Endodermal cell (in vitro differentiated cells): ENCODE measurements at regions not wholly inside any gene's neighbourhood (a gene's known extent, or its start where the extent isn't known, plus 50 kb on each side); places are given as distances from the start of the nearest gene placed in this dataset.
A peak's percentile ranks its signal among the peaks of the same experiment; 100 is the strongest.

Source experiments
- DNase-seq: peaks from one replicate; pipeline ENCODE4 v3.0.0-alpha.2; 2017
- H3K27ac ChIP-seq: 2 replicates; pipeline ENCODE4 v1.5.1; 2013; ENCODE audit warnings: mild to moderate bottlenecking, low read depth, low read length, moderate library complexity
- H3K27me3 ChIP-seq: 2 replicates; pipeline ENCODE4 v1.6.1; 2013; ENCODE audit warnings: mild to moderate bottlenecking, low read length, moderate library complexity; ENCODE audit not compliant: insufficient read depth, control insufficient read depth, poor library complexity, severe bottlenecking
- H3K36me3 ChIP-seq: 2 replicates; pipeline ENCODE4 v1.7.0; 2013; ENCODE audit warnings: mild to moderate bottlenecking, low read length, moderate library complexity; ENCODE audit not compliant: control insufficient read depth, insufficient read depth
- H3K4me1 ChIP-seq: one replicate; pipeline ENCODE4 v1.7.0; 2013; ENCODE audit warnings: low read length; ENCODE audit not compliant: control insufficient read depth, insufficient read depth
- H3K4me3 ChIP-seq: 2 replicates; pipeline ENCODE4 v1.5.1; 2013; ENCODE audit warnings: mild to moderate bottlenecking, low read length, moderate library complexity
- H3K9ac ChIP-seq: 2 replicates; pipeline ENCODE4 v1.6.1; 2013; ENCODE audit warnings: mild to moderate bottlenecking, low read length, moderate library complexity; ENCODE audit not compliant: poor library complexity, severe bottlenecking; ENCODE audit errors: extremely low read depth
- H3K9me3 ChIP-seq: 2 replicates; pipeline ENCODE4 v1.6.1; 2013; ENCODE audit warnings: mild to moderate bottlenecking, low read length, moderate library complexity; ENCODE audit not compliant: control insufficient read depth
- H3K27ac Mint-ChIP-seq: 2 replicates; pipeline ENCODE4 v1.8.0; 2020; ENCODE audit warnings: mixed read lengths
- H3K27me3 Mint-ChIP-seq: 2 replicates; pipeline ENCODE4 v1.8.0; 2021; ENCODE audit warnings: mild to moderate bottlenecking, mixed read lengths; ENCODE audit not compliant: insufficient read depth
- H3K36me3 Mint-ChIP-seq: 2 replicates; pipeline ENCODE4 v1.8.0; 2020; ENCODE audit warnings: low read depth, mixed read lengths
- H3K4me1 Mint-ChIP-seq: 2 replicates; pipeline ENCODE4 v1.8.0; 2020; ENCODE audit warnings: mixed read lengths
- H3K4me3 Mint-ChIP-seq: 2 replicates; pipeline ENCODE4 v1.8.0; 2020; ENCODE audit warnings: mild to moderate bottlenecking, moderate library complexity, mixed read lengths
- H3K9me3 Mint-ChIP-seq: 2 replicates; pipeline ENCODE4 v1.8.0; 2020; ENCODE audit warnings: mild to moderate bottlenecking, mixed read lengths
- WGBS, 2 experiments: methylation state at CpG; one replicate each; pipeline versions ENCODE4 v1.1.5 to v1.1.7; 2013; ENCODE audit warnings: missing lambda C conversion rate in 2 of 2, mixed read lengths in 1 of 2; ENCODE audit not compliant: insufficient coverage in 1 of 2, insufficient read length in 1 of 2; 5-methylcytosine and 5-hydroxymethylcytosine counted together
- TF ChIP-seq, protein P1 (sequence below): fragments of 200-600 bp; sonication (generic); conservative IDR thresholded peaks from 2 replicates; pipeline ENCODE4 v1.5.0; 2021; ENCODE audit warnings: antibody characterized with exemption, mild to moderate bottlenecking

GRCh38 chr10:8498881-8499280 lies 444.4 kb downstream of the GATA3 start:
- Histone ChIP-seq H3K9ac (no peak overlapping the region), H3K27me3 (no peaks in the 10 kb centered on the region), H3K4me3 (no peak overlapping the region), H3K36me3 (no peaks in the 10 kb centered on the region), H3K4me1 (no peaks in the 10 kb centered on the region), H3K9me3 (no peaks in the 10 kb centered on the region), H3K27ac (no peak overlapping the region)
- Mint-ChIP-seq H3K27ac (no peak overlapping the region), H3K4me1 (peaks cover 23% of the 10 kb centered on the region), H3K9me3 (no peaks in the 10 kb centered on the region), H3K36me3 (no peaks in the 10 kb centered on the region), H3K27me3 (peaks cover 13% of the 10 kb centered on the region), H3K4me3 (no peak overlapping the region)
- 90 to 94% methylated on average over 4 of the region's 4 CpGs for WGBS, 2 experiments
- DNase-seq: no peak
- TF ChIP-seq, protein P1, sequence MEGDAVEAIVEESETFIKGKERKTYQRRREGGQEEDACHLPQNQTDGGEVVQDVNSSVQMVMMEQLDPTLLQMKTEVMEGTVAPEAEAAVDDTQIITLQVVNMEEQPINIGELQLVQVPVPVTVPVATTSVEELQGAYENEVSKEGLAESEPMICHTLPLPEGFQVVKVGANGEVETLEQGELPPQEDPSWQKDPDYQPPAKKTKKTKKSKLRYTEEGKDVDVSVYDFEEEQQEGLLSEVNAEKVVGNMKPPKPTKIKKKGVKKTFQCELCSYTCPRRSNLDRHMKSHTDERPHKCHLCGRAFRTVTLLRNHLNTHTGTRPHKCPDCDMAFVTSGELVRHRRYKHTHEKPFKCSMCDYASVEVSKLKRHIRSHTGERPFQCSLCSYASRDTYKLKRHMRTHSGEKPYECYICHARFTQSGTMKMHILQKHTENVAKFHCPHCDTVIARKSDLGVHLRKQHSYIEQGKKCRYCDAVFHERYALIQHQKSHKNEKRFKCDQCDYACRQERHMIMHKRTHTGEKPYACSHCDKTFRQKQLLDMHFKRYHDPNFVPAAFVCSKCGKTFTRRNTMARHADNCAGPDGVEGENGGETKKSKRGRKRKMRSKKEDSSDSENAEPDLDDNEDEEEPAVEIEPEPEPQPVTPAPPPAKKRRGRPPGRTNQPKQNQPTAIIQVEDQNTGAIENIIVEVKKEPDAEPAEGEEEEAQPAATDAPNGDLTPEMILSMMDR: peak; percentile 42

DNA sequence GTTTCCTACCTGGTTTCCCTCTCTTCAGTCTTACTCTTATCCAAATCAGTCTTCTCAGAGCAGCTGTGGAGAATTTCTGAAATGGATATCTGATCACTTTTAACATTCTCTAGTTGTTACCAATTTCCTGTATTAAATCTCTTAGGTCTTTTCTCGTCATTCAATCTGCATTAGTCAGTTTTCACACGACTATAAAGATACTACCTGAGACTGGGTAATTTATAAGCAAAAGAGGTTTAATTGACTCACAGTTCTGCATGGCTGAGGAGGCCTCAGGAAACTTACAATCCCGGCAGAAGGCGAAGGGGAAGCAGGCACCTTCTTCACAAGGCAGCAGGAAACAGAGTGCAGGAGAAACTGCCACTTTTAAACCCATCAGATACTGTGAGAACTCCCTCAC lies 444.8 kb downstream of the GATA3 start:
- 82 to 91% methylated on average over 2 to 4 of the region's 4 CpGs for WGBS, 2 experiments
- no peaks in the 10 kb centered on the region for H3K27me3 ChIP-seq
- TF ChIP-seq, protein P1: no peak
- H3K36me3 ChIP-seq: no peaks in the 10 kb centered on the region
- no peaks in the 10 kb centered on the region for H3K9me3 ChIP-seq
- Mint-ChIP-seq H3K27me3 (peaks cover 11% of the 10 kb centered on the region), H3K4me1 (peaks cover 27% of the 10 kb centered on the region), H3K36me3 (no peaks in the 10 kb centered on the region), H3K9me3 (no peaks in the 10 kb centered on the region), H3K4me3 (no peak overlapping the region), H3K27ac (no peak overlapping the region)
- no peak overlapping the region for H3K4me3 ChIP-seq
- H3K4me1 ChIP-seq: peaks cover under 1% of the 10 kb centered on the region
- H3K27ac ChIP-seq: no peak overlapping the region
- H3K9ac ChIP-seq: no peak overlapping the region
- no peak for DNase-seq

- no peak overlapping the region for H3K4me3 Mint-ChIP-seq
- Histone ChIP-seq H3K4me1 (peaks cover 5% of the 10 kb centered on the region), H3K9ac (no peak overlapping the region), H3K27me3 (no peaks in the 10 kb centered on the region), H3K36me3 (no peaks in the 10 kb centered on the region), H3K4me3 (no peak overlapping the region), H3K9me3 (no peaks in the 10 kb centered on the region), H3K27ac (no peak overlapping the region)
- H3K9me3 Mint-ChIP-seq: no peaks in the 10 kb centered on the region
- H3K4me1 Mint-ChIP-seq: peaks cover 33% of the 10 kb centered on the region
- H3K36me3 Mint-ChIP-seq: no peaks in the 10 kb centered on the region
- TF ChIP-seq, protein P1: no peak
- H3K27ac Mint-ChIP-seq: no peak overlapping the region
- H3K27me3 Mint-ChIP-seq: peaks cover 6% of the 10 kb centered on the region
- DNase-seq: no peak
These were observed 445.4 kb downstream of the GATA3 start for GRCh38 chr10:8499752-8500390.
